ENCODE measurements at regions not wholly inside any gene's neighbourhood (a gene's known extent, or its start where the extent isn't known, plus 50 kb on each side); places are given as distances from the start of the nearest gene placed in this dataset.

- no peak for TF ChIP-seq TAF7 (optimal IDR thresholded peaks at IDR 0.05; ENCODE audit: borderline replicate concordance, low read depth, low read length)
- no peak for TF ChIP-seq CTCF (IDR thresholded peaks at IDR 0.05; ENCODE audit: control extremely low read depth in 1 of 3, insufficient read depth in 1 of 3, low read depth in 1 of 3, low read length in 3 of 3)
- TF ChIP-seq, protein P1, sequence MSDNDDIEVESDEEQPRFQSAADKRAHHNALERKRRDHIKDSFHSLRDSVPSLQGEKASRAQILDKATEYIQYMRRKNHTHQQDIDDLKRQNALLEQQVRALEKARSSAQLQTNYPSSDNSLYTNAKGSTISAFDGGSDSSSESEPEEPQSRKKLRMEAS (IDR thresholded peaks at IDR 0.05), result no peak
- TF ChIP-seq, protein P2, sequence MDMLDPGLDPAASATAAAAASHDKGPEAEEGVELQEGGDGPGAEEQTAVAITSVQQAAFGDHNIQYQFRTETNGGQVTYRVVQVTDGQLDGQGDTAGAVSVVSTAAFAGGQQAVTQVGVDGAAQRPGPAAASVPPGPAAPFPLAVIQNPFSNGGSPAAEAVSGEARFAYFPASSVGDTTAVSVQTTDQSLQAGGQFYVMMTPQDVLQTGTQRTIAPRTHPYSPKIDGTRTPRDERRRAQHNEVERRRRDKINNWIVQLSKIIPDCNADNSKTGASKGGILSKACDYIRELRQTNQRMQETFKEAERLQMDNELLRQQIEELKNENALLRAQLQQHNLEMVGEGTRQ (IDR thresholded peaks at IDR 0.05; ENCODE audit: low read length), result no peak
- no peak for TF ChIP-seq KDM1A (IDR thresholded peaks at IDR 0.05; ENCODE audit: borderline replicate concordance, low read length)
- no peak for TF ChIP-seq JUND (IDR thresholded peaks at IDR 0.05; ENCODE audit: low read length)
- no peak for TF ChIP-seq SP1 (IDR thresholded peaks at IDR 0.05; ENCODE audit: low read depth, low read length)
- TF ChIP-seq EP300 (IDR thresholded peaks at IDR 0.05; ENCODE audit: borderline replicate concordance in 1 of 2, low read depth in 2 of 2, low read length in 2 of 2), result no peak
- TF ChIP-seq ZNF274 (IDR thresholded peaks at IDR 0.05; ENCODE audit: borderline replicate concordance, extremely low read depth, low read length), result no peak
- no peak for TF ChIP-seq RNF2 (IDR thresholded peaks at IDR 0.05; ENCODE audit: borderline replicate concordance, low read depth, low read length, missing control alignments, poor library complexity, severe bottlenecking)
- no peak for TF ChIP-seq BRCA1 (IDR thresholded peaks at IDR 0.05; ENCODE audit: low read depth, low read length)
- no peak for TF ChIP-seq POLR2A (IDR thresholded peaks at IDR 0.05; ENCODE audit: control extremely low read depth in 1 of 2, low read depth in 2 of 2, low read length in 2 of 2)
These were observed 126.8 kb upstream of the ADRA1D start for GRCh38 chr20:4375881-4376280.

Data from H1 (cell line).